DND-41 (cell line): ENCODE measurements at regions not wholly inside any gene's neighbourhood (a gene's known extent, or its start where the extent isn't known, plus 50 kb on each side); places are given as distances from the start of the nearest gene placed in this dataset.

Source experiments
- ATAC-seq: fragments of 200-7000 bp; cut with Tn5 transposase; 3 replicates; pipeline ENCODE4 v1.9.1; 2021; ENCODE audit warnings: low read depth; ENCODE audit not compliant: insufficient read depth
- DNase-seq: peaks from one replicate; pipeline ENCODE4 v3.0.0-alpha.2; 2020
- H2AFZ ChIP-seq: 2 replicates; pipeline ENCODE4 v1.6.0; 2012; ENCODE audit warnings: low read depth, low read length
- H3K27ac ChIP-seq: 2 replicates; pipeline ENCODE4 v1.5.1; 2012; ENCODE audit warnings: low read length, inconsistent platforms
- H3K27me3 ChIP-seq: fragments of 200-600 bp; sonication (generic); 2 replicates; pipeline ENCODE4 v1.6.0; 2012; ENCODE audit warnings: low read length, mild to moderate bottlenecking, inconsistent platforms; ENCODE audit not compliant: insufficient read depth, poor library complexity
- H3K36me3 ChIP-seq: 2 replicates; pipeline ENCODE4 v1.5.1; 2012; ENCODE audit warnings: low read length, inconsistent platforms; ENCODE audit not compliant: insufficient read depth
- H3K4me1 ChIP-seq: 2 replicates; pipeline ENCODE4 v1.5.1; 2012; ENCODE audit warnings: mild to moderate bottlenecking, low read length; ENCODE audit not compliant: insufficient read depth
- H3K4me2 ChIP-seq: 2 replicates; pipeline ENCODE4 v1.6.0; 2012; ENCODE audit warnings: mild to moderate bottlenecking, moderate library complexity, low read length, inconsistent platforms; ENCODE audit not compliant: insufficient read depth
- H3K4me3 ChIP-seq, 2 experiments: fragments of 200-600 bp in 1 of 2; shearing (Covaris generic) in 1 of 2; 2 replicates each; pipeline ENCODE4 v1.5.1; 2012 to 2016; ENCODE audit warnings: inconsistent platforms in 2 of 2, low read length in 2 of 2, mild to moderate bottlenecking in 2 of 2, low read depth in 1 of 2, moderate library complexity in 1 of 2
- H3K79me2 ChIP-seq: 2 replicates; pipeline ENCODE4 v1.6.0; 2012; ENCODE audit warnings: low read length, inconsistent platforms; ENCODE audit not compliant: insufficient read depth
- H3K9ac ChIP-seq: 2 replicates; pipeline ENCODE4 v1.6.0; 2012; ENCODE audit warnings: low read depth, mild to moderate bottlenecking, inconsistent platforms, low read length, moderate library complexity
- H3K9me3 ChIP-seq: 2 replicates; pipeline ENCODE4 v1.5.1; 2012; ENCODE audit warnings: low read length, moderate library complexity, mild to moderate bottlenecking, inconsistent platforms; ENCODE audit not compliant: insufficient read depth, severe bottlenecking
- H4K20me1 ChIP-seq: 2 replicates; pipeline ENCODE4 v1.6.0; 2012; ENCODE audit warnings: low read length; ENCODE audit not compliant: insufficient read depth
- CTCF ChIP-seq: IDR thresholded peaks from 2 replicates; pipeline ENCODE4 v1.5.1; 2012; ENCODE audit warnings: borderline replicate concordance, low read length, moderate library complexity, mild to moderate bottlenecking; ENCODE audit not compliant: poor library complexity, severe bottlenecking; ENCODE audit errors: extremely low read depth
- EZH2 ChIP-seq: IDR thresholded peaks from 3 replicates; pipeline ENCODE4 v1.6.1; 2012; ENCODE audit warnings: borderline replicate concordance, low read depth, mild to moderate bottlenecking, moderate library complexity, low read length, inconsistent platforms; ENCODE audit not compliant: severe bottlenecking

GRCh38 chr2:56806924-56807323 is 623.1 kb downstream of the CCDC85A start:
- Histone ChIP-seq H3K4me1 (no peaks in the 10 kb centered on the region), H3K4me3 (no peak overlapping the region), H4K20me1 (no peaks in the 10 kb centered on the region), H3K79me2 (no peaks in the 10 kb centered on the region), H3K27ac (no peak overlapping the region), H3K4me2 (no peak overlapping the region), H3K9ac (no peak overlapping the region), H2AFZ (no peak overlapping the region), H3K36me3 (no peaks in the 10 kb centered on the region), H3K9me3 (no peaks in the 10 kb centered on the region), H3K27me3 (no peaks in the 10 kb centered on the region)
- no peak for TF ChIP-seq EZH2
- no peak for TF ChIP-seq CTCF
- ATAC-seq, result no peak
- DNase-seq, result no peak

- ATAC-seq (no peak), DNase-seq (no peak)
- H4K20me1 ChIP-seq, result no peaks in the 10 kb centered on the region
- H3K9me3 ChIP-seq, result no peaks in the 10 kb centered on the region
- no peaks in the 10 kb centered on the region for H3K36me3 ChIP-seq
- no peak overlapping the region for H3K4me2 ChIP-seq
- H3K4me3 ChIP-seq, result no peak overlapping the region
- H3K4me1 ChIP-seq, result no peaks in the 10 kb centered on the region
- no peaks in the 10 kb centered on the region for H3K27me3 ChIP-seq
- TF ChIP-seq CTCF (no peak), EZH2 (no peak)
- H3K9ac ChIP-seq, result no peak overlapping the region
- H3K27ac ChIP-seq, result no peak overlapping the region
- H2AFZ ChIP-seq, result no peak overlapping the region
- H3K79me2 ChIP-seq, result no peaks in the 10 kb centered on the region
Observed at GRCh38 chr2:56807861-56808260, 624.1 kb downstream of the CCDC85A start.

- H3K4me3 ChIP-seq, result no peak overlapping the region
- no peak overlapping the region for H3K4me2 ChIP-seq
- no peaks in the 10 kb centered on the region for H3K36me3 ChIP-seq
- H3K27ac ChIP-seq, result no peak overlapping the region
- H3K79me2 ChIP-seq, result no peaks in the 10 kb centered on the region
- no peaks in the 10 kb centered on the region for H3K27me3 ChIP-seq
- DNase-seq, result no peak
- no peak for ATAC-seq
- no peaks in the 10 kb centered on the region for H3K9me3 ChIP-seq
- no peaks in the 10 kb centered on the region for H3K4me1 ChIP-seq
- H2AFZ ChIP-seq, result no peak overlapping the region
- H4K20me1 ChIP-seq, result no peaks in the 10 kb centered on the region
- no peak for TF ChIP-seq EZH2
- no peak for TF ChIP-seq CTCF
- H3K9ac ChIP-seq, result no peak overlapping the region
Observed at GRCh38 chr2:56811401-56811800, 627.6 kb downstream of the CCDC85A start.

- Histone ChIP-seq H3K36me3 (no peaks in the 10 kb centered on the region), H3K27me3 (no peaks in the 10 kb centered on the region), H4K20me1 (no peaks in the 10 kb centered on the region), H3K9me3 (no peaks in the 10 kb centered on the region), H3K27ac (no peak overlapping the region), H3K9ac (no peak overlapping the region), H3K4me1 (no peaks in the 10 kb centered on the region), H2AFZ (no peak overlapping the region), H3K4me3 (no peak overlapping the region), H3K4me2 (no peak overlapping the region), H3K79me2 (no peaks in the 10 kb centered on the region)
- no peak for TF ChIP-seq CTCF
- TF ChIP-seq EZH2, result no peak
- DNase-seq, result no peak
- no peak for ATAC-seq
Observed at GRCh38 chr2:56812432-56812831, 628.6 kb downstream of the CCDC85A start.
